GM23338 (cell line): ENCODE measurements at regions not wholly inside any gene's neighbourhood (a gene's known extent, or its start where the extent isn't known, plus 50 kb on each side); places are given as distances from the start of the nearest gene placed in this dataset.

Experiments
- ATAC-seq: fragments of 200-7000 bp; cut with Tn5 transposase; 3 replicates; pipeline ENCODE4 v1.9.1; 2020
- DNase-seq: peaks from one replicate; pipeline ENCODE4 v3.0.0-alpha.2; 2015; ENCODE audit warnings: low spot score
- H2AFZ ChIP-seq: fragments of 200-600 bp; sonication (generic); 2 replicates; pipeline ENCODE4 v1.8.0; 2016; ENCODE audit warnings: antibody characterized with exemption, mild to moderate bottlenecking, moderate library complexity
- H3F3A ChIP-seq: fragments of 200-600 bp; sonication (generic); replicated peaks from 2 replicates; pipeline ENCODE4 v1.8.0; 2017; ENCODE audit warnings: antibody characterized with exemption, mixed run types, low read depth
- H3K27ac ChIP-seq: fragments of 200-600 bp; sonication (generic); 2 replicates; pipeline ENCODE4 v1.6.1; 2016; ENCODE audit warnings: low read depth
- H3K27me3 ChIP-seq: fragments of 200-600 bp; sonication (generic); 2 replicates; pipeline ENCODE4 v1.8.0; 2016; ENCODE audit warnings: mild to moderate bottlenecking, mixed run types, moderate library complexity; ENCODE audit not compliant: insufficient read depth
- H3K36me3 ChIP-seq: fragments of 200-600 bp; sonication (generic); 2 replicates; pipeline ENCODE4 v1.8.0; 2016; ENCODE audit warnings: mild to moderate bottlenecking; ENCODE audit not compliant: insufficient read depth
- H3K4me1 ChIP-seq: fragments of 200-600 bp; sonication (generic); 2 replicates; pipeline ENCODE4 v1.8.0; 2016; ENCODE audit warnings: mild to moderate bottlenecking, moderate library complexity; ENCODE audit not compliant: insufficient read depth
- H3K4me2 ChIP-seq: fragments of 200-600 bp; sonication (generic); 2 replicates; pipeline ENCODE4 v1.7.1; 2017; ENCODE audit warnings: mixed run types
- H3K4me3 ChIP-seq: fragments of 200-600 bp; sonication (generic); 2 replicates; pipeline ENCODE4 v1.6.1; 2016; ENCODE audit warnings: mixed run types
- H3K79me2 ChIP-seq: fragments of 200-600 bp; sonication (generic); replicated peaks from 2 replicates; pipeline ENCODE4 v1.8.0; 2017; ENCODE audit warnings: mild to moderate bottlenecking; ENCODE audit not compliant: insufficient read depth
- H3K9me2 ChIP-seq: fragments of 200-600 bp; sonication (generic); 2 replicates; pipeline ENCODE4 v1.8.0; 2017; ENCODE audit not compliant: insufficient read depth
- H4K20me1 ChIP-seq: fragments of 200-600 bp; sonication (generic); replicated peaks from 2 replicates; pipeline ENCODE4 v1.8.0; 2017; ENCODE audit warnings: mild to moderate bottlenecking; ENCODE audit not compliant: insufficient read depth
- H3K27ac Mint-ChIP-seq: 2 replicates; pipeline ENCODE4 v1.8.0; 2020; ENCODE audit warnings: inconsistent platforms, mild to moderate bottlenecking, moderate library complexity, mixed read lengths
- H3K27me3 Mint-ChIP-seq: 3 replicates; pipeline ENCODE4 v1.8.0; 2022; ENCODE audit warnings: low read depth, mild to moderate bottlenecking, moderate library complexity, mixed read lengths, inconsistent platforms; ENCODE audit not compliant: insufficient read depth, poor library complexity
- H3K36me3 Mint-ChIP-seq: 3 replicates; pipeline ENCODE4 v1.8.0; 2021; ENCODE audit warnings: low read depth, mild to moderate bottlenecking, inconsistent platforms, moderate library complexity, mixed read lengths
- H3K4me1 Mint-ChIP-seq: 3 replicates; pipeline ENCODE4 v1.8.0; 2020; ENCODE audit warnings: mild to moderate bottlenecking, inconsistent platforms, mixed read lengths
- H3K4me3 Mint-ChIP-seq: 3 replicates; pipeline ENCODE4 v1.8.0; 2021; ENCODE audit warnings: moderate library complexity, mild to moderate bottlenecking, inconsistent platforms, mixed read lengths
- H3K9me3 Mint-ChIP-seq: 3 replicates; pipeline ENCODE4 v1.8.0; 2020; ENCODE audit warnings: moderate library complexity, mild to moderate bottlenecking, inconsistent platforms, mixed read lengths
- CREB1 ChIP-seq: fragments of 250-450 bp; sonication (Bioruptor Pico); IDR thresholded peaks from 2 replicates; pipeline ENCODE4 v1.5.0; 2020; ENCODE audit warnings: low read depth, mild to moderate bottlenecking, moderate library complexity
- CTCF ChIP-seq, 2 experiments: fragments of 200-600 bp in 1 of 2; sonication (generic) in 1 of 2; conservative IDR thresholded peaks; 2 replicates each; pipeline versions ENCODE4 v1.5.1 to v1.6.1; 2016 to 2017; ENCODE audit warnings: antibody characterized with exemption in 2 of 2, low read depth in 2 of 2, mild to moderate bottlenecking in 2 of 2, moderate library complexity in 1 of 2
- ETS1 ChIP-seq: IDR thresholded peaks from 2 replicates; pipeline ENCODE4 v1.6.1; 2016; ENCODE audit warnings: antibody characterized with exemption
- EZH2 ChIP-seq: fragments of 200-600 bp; sonication (generic); IDR thresholded peaks from one replicate; pipeline ENCODE4 v1.8.0; 2017; ENCODE audit warnings: antibody characterized with exemption, mild to moderate bottlenecking, low read depth; ENCODE audit not compliant: unreplicated experiment
- EZH2phosphoT487 ChIP-seq: fragments of 200-600 bp; sonication (generic); IDR thresholded peaks from one replicate; pipeline ENCODE4 v1.8.1; 2018; ENCODE audit warnings: antibody characterized with exemption; ENCODE audit not compliant: unreplicated experiment
- JUNB ChIP-seq: IDR thresholded peaks from one replicate; pipeline ENCODE4 v1.6.1; 2016; ENCODE audit warnings: antibody characterized with exemption; ENCODE audit not compliant: unreplicated experiment
- NANOG ChIP-seq: IDR thresholded peaks from 2 replicates; pipeline ENCODE4 v1.6.1; 2016; ENCODE audit warnings: antibody characterized with exemption, borderline replicate concordance
- POLR2AphosphoS5 ChIP-seq: IDR thresholded peaks from 2 replicates; pipeline ENCODE4 v1.6.1; 2016; ENCODE audit warnings: antibody characterized with exemption, low read depth
- REST ChIP-seq: IDR thresholded peaks from one replicate; pipeline ENCODE4 v1.6.1; 2018; ENCODE audit warnings: antibody characterized with exemption; ENCODE audit not compliant: unreplicated experiment
- STAT1 ChIP-seq: IDR thresholded peaks from one replicate; pipeline ENCODE4 v1.6.1; 2016; ENCODE audit warnings: antibody characterized with exemption; ENCODE audit not compliant: unreplicated experiment
- ZNF114 ChIP-seq: fragments of 250-450 bp; sonication (Bioruptor Pico); IDR thresholded peaks from 2 replicates; pipeline ENCODE4 v1.5.0; 2020; ENCODE audit warnings: mild to moderate bottlenecking, moderate library complexity
- ZNF331 ChIP-seq: fragments of 250-450 bp; sonication (Bioruptor Pico); IDR thresholded peaks from 2 replicates; pipeline ENCODE4 v1.5.0; 2020; ENCODE audit warnings: low read depth, mild to moderate bottlenecking, moderate library complexity
- ZNF462 ChIP-seq: fragments of 250-450 bp; sonication (Bioruptor Pico); IDR thresholded peaks from 2 replicates; pipeline ENCODE4 v1.5.0; 2020; ENCODE audit warnings: mild to moderate bottlenecking, moderate library complexity

- Histone ChIP-seq H2AFZ (peak overlapping the region; percentile 95), H3F3A (no peaks in the 10 kb centered on the region; the same call in 1 of the 2 replicates), H3K4me2 (peak overlapping the region; percentile 52; the same call in 1 of the 2 replicates), H3K9me2 (peaks cover 10% of the 10 kb centered on the region), H3K4me3 (no peak overlapping the region), H3K27me3 (no peaks in the 10 kb centered on the region), H3K36me3 (no peaks in the 10 kb centered on the region), H4K20me1 (no peaks in the 10 kb centered on the region), H3K4me1 (peaks cover 17% of the 10 kb centered on the region), H3K79me2 (no peaks in the 10 kb centered on the region), H3K27ac (no peak overlapping the region)
- no peak for TF ChIP-seq EZH2phosphoT487
- no peak for TF ChIP-seq EZH2
- no peak for TF ChIP-seq ZNF114
- no peak for TF ChIP-seq POLR2AphosphoS5
- no peak for TF ChIP-seq CTCF (conservative IDR thresholded peaks at IDR 0.05; ENCODE audit: low read depth in 2 of 2)
- TF ChIP-seq CREB1 (CRISPR knock-in tag) = no peak
- no peak for TF ChIP-seq REST
- TF ChIP-seq ZNF331 (CRISPR knock-in tag) = no peak
- no peak for TF ChIP-seq ZNF462 (CRISPR knock-in tag)
- no peak for TF ChIP-seq JUNB
- TF ChIP-seq ETS1 = no peak
- TF ChIP-seq NANOG = no peak
- no peak for TF ChIP-seq STAT1
- DNase-seq (peak; percentile 51), ATAC-seq (peak; percentile 77)
- Mint-ChIP-seq H3K4me1 (peaks cover 23% of the 10 kb centered on the region), H3K36me3 (no peaks in the 10 kb centered on the region), H3K4me3 (no peak overlapping the region; the same call in 2 of the 3 replicates), H3K27me3 (peaks cover 6% of the 10 kb centered on the region), H3K9me3 (no peaks in the 10 kb centered on the region), H3K27ac (no peak overlapping the region)
Observed at GRCh38 chr11:131186629-131187101, 183.8 kb upstream of the NTM start.
